ENCODE measurements at regions not wholly inside any gene's neighbourhood (a gene's known extent, or its start where the extent isn't known, plus 50 kb on each side); places are given as distances from the start of the nearest gene placed in this dataset.

DNA sequence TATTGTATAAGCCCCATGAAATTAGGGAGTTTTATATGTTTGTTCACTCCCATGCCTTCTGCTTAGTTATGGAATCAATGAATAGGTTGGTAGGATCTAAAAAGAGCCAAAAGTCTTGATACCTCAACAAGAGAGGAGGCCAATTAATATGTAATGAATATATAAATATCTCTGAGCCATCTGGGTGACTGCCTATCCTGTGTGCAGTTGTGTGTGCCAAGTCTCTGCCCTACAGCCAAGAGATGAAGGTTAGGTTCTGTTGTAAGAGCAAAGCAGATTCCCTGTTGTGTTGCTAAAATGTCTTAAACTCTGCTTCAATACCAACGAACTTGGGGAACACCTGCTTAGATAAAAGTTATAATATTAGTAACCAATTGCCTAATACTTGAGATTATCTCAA lies 61.8 kb upstream of the GORAB start:
- no peak for DNase-seq

DNA sequence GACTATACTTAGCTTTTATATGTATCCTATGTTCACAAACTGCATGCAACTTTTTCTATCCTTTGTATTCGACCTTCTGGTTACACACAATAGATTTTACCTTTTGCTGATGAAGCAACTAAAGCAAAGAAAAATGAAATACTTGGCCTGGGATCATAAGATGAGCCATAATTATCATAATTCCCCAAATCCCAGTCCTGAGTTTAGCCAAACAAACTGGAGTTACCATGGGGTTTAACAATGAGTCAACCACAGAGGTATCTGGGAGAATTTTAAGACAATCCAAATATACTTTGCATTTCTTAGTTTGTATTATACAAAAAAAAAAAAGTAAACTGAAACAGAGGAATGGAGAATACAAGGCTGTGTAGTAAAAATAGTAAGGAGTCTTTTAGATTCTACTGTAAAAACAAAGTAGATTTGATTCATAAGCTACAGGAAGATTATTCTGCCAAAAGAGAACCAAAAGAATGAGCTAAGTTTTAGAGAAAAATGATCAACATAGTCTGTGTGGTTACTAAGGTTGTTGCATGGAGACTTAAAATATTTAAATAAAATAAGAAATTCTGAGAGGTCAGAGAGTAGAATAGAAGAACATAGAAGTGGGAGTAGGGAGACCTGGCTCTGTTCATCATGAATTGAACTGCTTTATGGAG lies 60.4 kb upstream of the GORAB start:
- DNase-seq = no peak

GRCh38 chr1:170481000-170481399 lies 51.0 kb upstream of the GORAB start:
- no peak for DNase-seq
